Stimulated activated CD8-positive, alpha-beta memory T cell treated with anti-CD3 and anti-CD28 coated beads, Interleukin-15, amount 100 ng/mL, for 4 hours (primary cell): ENCODE measurements at regions not wholly inside any gene's neighbourhood (a gene's known extent, or its start where the extent isn't known, plus 50 kb on each side); places are given as distances from the start of the nearest gene placed in this dataset.

Experiments
- DNase-seq, 2 donors: peaks; one replicate each; pipeline ENCODE4 v3.0.0-alpha.2; 2020; ENCODE audit warnings: low read depth in 2 of 2

GRCh38 chr10:83252169-83252568 lies 887.1 kb upstream of the GHITM start:
- no peak for DNase-seq

GRCh38 chr10:83252596-83252995 lies 886.7 kb upstream of the GHITM start:
- no peak for DNase-seq

GRCh38 chr10:83253011-83253671 lies 886.2 kb upstream of the GHITM start:
- no peak for DNase-seq

- no peak for DNase-seq
Measured at GRCh38 chr10:83254698-83255097, 884.6 kb upstream of the GHITM start.

- no peak for DNase-seq
Measured at GRCh38 chr10:83262434-83262833, 876.9 kb upstream of the GHITM start.

GRCh38 chr10:83272666-83273434 lies 866.5 kb upstream of the GHITM start:
- DNase-seq: no peak

- DNase-seq: no peak
Measured at GRCh38 chr10:83274088-83274487, 865.2 kb upstream of the GHITM start.

GRCh38 chr10:83276971-83277370 lies 862.3 kb upstream of the GHITM start:
- DNase-seq: no peak

GRCh38 chr10:83283151-83283550 lies 856.2 kb upstream of the GHITM start:
- DNase-seq: no peak

GRCh38 chr10:83287374-83287773 lies 851.9 kb upstream of the GHITM start:
- DNase-seq: no peak

GRCh38 chr10:83289373-83289772 lies 849.9 kb upstream of the GHITM start:
- no peak for DNase-seq

- DNase-seq: no peak
Measured at GRCh38 chr10:83289948-83290347, 849.4 kb upstream of the GHITM start.

GRCh38 chr10:83301732-83302131 lies 837.6 kb upstream of the GHITM start:
- DNase-seq: no peak

GRCh38 chr10:83302623-83303022 lies 836.7 kb upstream of the GHITM start:
- no peak for DNase-seq

- no peak for DNase-seq
Measured at GRCh38 chr10:83310688-83311087, 828.6 kb upstream of the GHITM start.

- DNase-seq: no peak
Measured at GRCh38 chr10:83312570-83312969, 826.7 kb upstream of the GHITM start.

GRCh38 chr10:83332690-83333089 lies 806.6 kb upstream of the GHITM start:
- DNase-seq: no peak

- no peak for DNase-seq
Measured at GRCh38 chr10:83333566-83333965, 805.7 kb upstream of the GHITM start.

- DNase-seq: no peak
Measured at GRCh38 chr10:83343676-83344075, 795.6 kb upstream of the GHITM start.

- DNase-seq: no peak
Measured at GRCh38 chr10:83346266-83346910, 792.9 kb upstream of the GHITM start.

GRCh38 chr10:83352588-83352987 lies 786.7 kb upstream of the GHITM start:
- no peak for DNase-seq

- no peak for DNase-seq
Measured at GRCh38 chr10:83354456-83354855, 784.9 kb upstream of the GHITM start.

- DNase-seq: no peak
Measured at GRCh38 chr10:83357004-83357403, 782.3 kb upstream of the GHITM start.
